HL-60 (cell line): ENCODE measurements at regions not wholly inside any gene's neighbourhood (a gene's known extent, or its start where the extent isn't known, plus 50 kb on each side); places are given as distances from the start of the nearest gene placed in this dataset.
A peak's percentile ranks its signal among the peaks of the same experiment; 100 is the strongest.
"Not testable (repeated sequence)": the region's sequence is repeated elsewhere in the genome, so short reads cannot be mapped to it uniquely, and the experiment has no call there.

Experiments used
- DNase-seq, 2 experiments: peaks; one replicate each; pipeline ENCODE4 v3.0.0-alpha.2; 2010 to 2020; ENCODE audit warnings: low read depth in 1 of 2, low spot score in 1 of 2
- H3K27ac ChIP-seq: fragments of 250-450 bp; sonication (Bioruptor Pico); replicated peaks from 2 replicates; pipeline ENCODE4 v1.5.1; 2020; ENCODE audit warnings: mild to moderate bottlenecking, moderate library complexity
- H3K27me3 ChIP-seq: fragments of 250-450 bp; sonication (Bioruptor Pico); 2 replicates; pipeline ENCODE4 v1.5.1; 2021; ENCODE audit warnings: mild to moderate bottlenecking, moderate library complexity; ENCODE audit not compliant: insufficient read depth, poor library complexity, severe bottlenecking
- H3K4me3 ChIP-seq: replicated peaks from 2 replicates; pipeline ENCODE4 v1.5.1; 2011; ENCODE audit warnings: mild to moderate bottlenecking, control low read depth, low read length; ENCODE audit not compliant: insufficient read depth
- CTCF ChIP-seq: IDR thresholded peaks from one replicate; pipeline ENCODE4 v1.5.1; 2011; ENCODE audit warnings: low read length, control low read depth, inconsistent platforms; ENCODE audit not compliant: insufficient read depth
- GABPA ChIP-seq: IDR thresholded peaks from 2 replicates; pipeline ENCODE4 v1.6.1; 2012; ENCODE audit warnings: low read depth
- POLR2AphosphoS5 ChIP-seq: IDR thresholded peaks from 2 replicates; pipeline ENCODE4 v1.6.1; 2012; ENCODE audit warnings: low read depth
- REST ChIP-seq: IDR thresholded peaks from 2 replicates; pipeline ENCODE4 v1.6.1; 2012; ENCODE audit warnings: low read depth; ENCODE audit not compliant: insufficient replicate concordance
- SPI1 ChIP-seq: IDR thresholded peaks from 2 replicates; pipeline ENCODE4 v1.6.1; 2012; ENCODE audit warnings: low read depth, mild to moderate bottlenecking, borderline replicate concordance

- TF ChIP-seq POLR2AphosphoS5: no peak
- TF ChIP-seq GABPA: no peak
- no peak for TF ChIP-seq CTCF
- TF ChIP-seq REST: no peak
- TF ChIP-seq SPI1: no peak
- Histone ChIP-seq H3K27ac (no peak overlapping the region), H3K27me3 (no peaks in the 10 kb centered on the region), H3K4me3 (no peak overlapping the region)
- no peak for DNase-seq
These were observed 233.2 kb upstream of the DAB2 start for GRCh38 chr5:39657943-39658342.

- Histone ChIP-seq H3K27me3 (no peaks in the 10 kb centered on the region), H3K27ac (no peak overlapping the region; the same call in 1 of the 2 replicates), H3K4me3 (no peak overlapping the region)
- no peak for DNase-seq
- no peak for TF ChIP-seq GABPA
- no peak for TF ChIP-seq CTCF
- no peak for TF ChIP-seq POLR2AphosphoS5
- no peak for TF ChIP-seq REST
- TF ChIP-seq SPI1: no peak
These were observed 231.8 kb upstream of the DAB2 start for GRCh38 chr5:39656600-39656999.

- TF ChIP-seq REST: no peak
- TF ChIP-seq GABPA: 0 out of 2 replicates have a peak, but pooled peaks have one; percentile 26
- TF ChIP-seq SPI1: peak; percentile 64
- no peak for TF ChIP-seq CTCF
- TF ChIP-seq POLR2AphosphoS5: no peak
- peak; percentile 75 to 77 for DNase-seq
These were observed 229.9 kb upstream of the DAB2 start for GRCh38 chr5:39654715-39655114.

GRCh38 chr5:39652481-39652880 is 227.7 kb upstream of the DAB2 start:
- DNase-seq: peak in 1 of 2 experiments; percentile 5
- H3K27ac ChIP-seq: peak overlapping the region; percentile 70
- H3K4me3 ChIP-seq, H3K27me3 ChIP-seq: not testable (repeated sequence)

More at GRCh38 chr5:39654715-39655114, 229.9 kb upstream of the DAB2 start:
- Histone ChIP-seq H3K27me3 (no peaks in the 10 kb centered on the region), H3K4me3 (no peak overlapping the region), H3K27ac (peak overlapping the region; percentile 80)
